HG02623 (cell line): ENCODE measurements at regions not wholly inside any gene's neighbourhood (a gene's known extent, or its start where the extent isn't known, plus 50 kb on each side); places are given as distances from the start of the nearest gene placed in this dataset.
"Not testable (repeated sequence)": the region's sequence is repeated elsewhere in the genome, so short reads cannot be mapped to it uniquely, and the experiment has no call there.

Source experiments
- ATAC-seq: cut with Tn5 transposase; IDR thresholded peaks from one replicate; pipeline ENCODE4 v1.9.1; 2021; ENCODE audit warnings: moderate library complexity; ENCODE audit not compliant: unreplicated experiment

DNA sequence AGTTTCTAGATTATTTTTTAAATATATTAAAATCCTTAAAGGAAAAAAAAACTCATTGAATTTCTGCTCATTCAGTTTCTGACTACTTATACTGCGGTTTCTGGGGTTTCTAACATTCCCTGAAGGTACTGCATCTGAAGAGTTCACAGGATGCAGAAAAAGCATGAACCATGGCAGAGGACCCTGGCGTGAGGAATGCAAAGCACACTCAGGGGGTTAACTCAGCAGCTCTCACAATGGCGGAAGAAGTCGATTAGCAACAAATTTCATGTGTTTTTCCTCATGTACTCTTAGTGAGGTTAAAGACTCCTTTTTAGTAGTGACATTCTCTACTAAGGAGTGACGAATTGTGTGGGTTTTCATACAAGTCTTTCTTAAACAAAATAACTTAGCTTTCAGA is 975.6 kb downstream of the NCAM2 start:
- no peak for ATAC-seq

DNA sequence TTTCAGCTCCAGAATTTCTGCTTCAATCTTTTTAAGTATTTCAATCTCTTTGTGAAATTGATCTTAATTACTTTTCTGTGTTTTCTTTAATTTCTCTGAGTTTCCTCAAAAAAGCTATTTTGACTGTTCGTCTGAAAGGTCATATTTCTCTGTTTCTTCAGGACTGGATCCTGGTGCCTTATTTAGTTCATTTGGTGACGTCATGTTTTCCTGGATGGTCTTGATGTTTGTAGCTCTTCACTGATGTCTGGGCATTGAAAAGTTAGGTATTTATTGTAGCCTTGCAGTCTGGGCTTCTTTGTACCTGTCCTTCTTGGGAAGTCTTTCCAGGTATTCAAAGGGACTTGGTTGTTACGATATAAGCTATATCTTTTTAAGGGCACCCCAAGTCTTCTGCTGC is 998.7 kb downstream of the NCAM2 start:
- no peak for ATAC-seq

DNA sequence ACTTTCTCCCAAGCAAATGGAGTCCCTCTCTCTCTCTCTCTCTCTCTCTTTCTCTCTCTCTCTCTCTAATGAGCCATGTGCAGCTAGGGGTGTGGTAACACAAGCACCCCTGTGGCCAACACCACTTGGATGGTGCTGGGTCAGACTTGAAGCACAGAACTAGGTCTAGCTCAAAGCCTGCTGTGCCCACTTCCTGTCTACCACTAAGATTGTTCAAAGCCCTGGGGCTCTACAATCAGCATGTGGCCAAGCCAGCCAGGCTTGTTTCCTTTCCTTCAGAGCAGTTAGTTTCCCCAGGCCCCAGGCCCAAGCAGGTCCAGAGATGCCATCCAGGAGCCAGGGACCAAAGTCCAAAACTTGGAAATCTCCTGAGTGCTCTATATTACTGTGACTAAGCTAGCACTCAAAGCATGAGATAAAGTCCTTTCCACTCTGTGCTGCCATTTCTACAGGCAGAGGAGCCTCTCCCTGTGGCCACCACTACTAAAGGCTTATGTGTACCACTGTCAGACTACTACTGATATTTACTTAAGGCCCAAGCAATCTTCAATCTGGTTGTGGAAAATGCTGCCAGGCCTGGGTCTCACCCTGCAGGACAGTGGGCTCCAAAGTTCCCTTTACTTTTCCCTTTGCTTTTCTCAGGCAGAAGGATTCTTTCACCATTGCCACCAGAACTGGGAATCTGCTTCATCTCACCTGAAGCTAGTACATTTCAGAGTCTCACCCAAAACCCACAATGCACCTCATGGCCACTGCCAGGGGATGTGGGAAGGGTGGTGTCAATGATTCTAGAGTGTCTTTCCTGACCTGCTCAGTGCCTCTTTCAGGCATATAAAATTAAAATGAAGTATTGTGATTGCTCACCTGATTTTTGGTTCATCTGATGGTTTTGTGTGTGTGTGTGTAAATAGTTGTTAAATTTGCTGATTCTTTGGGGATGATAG is 999.5 kb downstream of the NCAM2 start:
- no peak for ATAC-seq

DNA sequence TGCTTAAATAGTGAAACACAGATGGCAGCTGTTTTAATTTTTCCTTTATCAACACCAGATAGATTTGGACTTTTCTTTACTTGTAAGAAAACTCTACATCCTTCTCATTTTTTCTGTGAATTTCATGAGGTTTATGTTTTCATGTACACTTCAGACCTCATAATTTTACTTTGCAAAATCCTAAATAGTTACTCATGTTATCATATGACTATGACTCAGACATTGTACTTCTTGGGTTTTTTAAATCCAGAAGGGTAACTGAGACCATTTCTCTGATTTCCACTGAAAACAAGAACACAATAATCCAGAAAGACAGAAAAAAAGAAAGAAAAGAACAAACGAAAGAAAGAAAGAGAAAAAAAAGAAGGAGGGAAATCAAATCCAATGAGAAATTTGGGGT is 1021.6 kb downstream of the NCAM2 start:
- ATAC-seq, result no peak

DNA sequence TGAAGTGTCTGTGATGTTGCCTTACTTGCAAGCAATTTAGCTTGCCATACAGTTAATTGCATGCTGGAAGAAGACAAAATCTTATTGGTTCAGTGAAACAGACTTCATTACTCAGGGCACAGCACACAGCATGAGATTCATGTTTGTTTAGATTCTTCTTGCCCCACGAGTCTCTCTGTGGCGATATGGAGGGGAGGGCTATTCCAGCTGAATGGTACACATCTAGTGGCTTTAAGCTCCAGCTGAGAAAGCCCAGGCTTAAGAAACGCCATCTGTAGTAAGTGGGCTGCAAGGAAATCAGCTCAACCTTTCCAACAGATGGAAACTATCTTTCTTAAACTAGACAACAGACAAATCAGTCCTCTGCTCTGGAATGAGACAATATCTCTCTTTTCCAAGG is 1022.0 kb downstream of the NCAM2 start:
- no peak for ATAC-seq

DNA sequence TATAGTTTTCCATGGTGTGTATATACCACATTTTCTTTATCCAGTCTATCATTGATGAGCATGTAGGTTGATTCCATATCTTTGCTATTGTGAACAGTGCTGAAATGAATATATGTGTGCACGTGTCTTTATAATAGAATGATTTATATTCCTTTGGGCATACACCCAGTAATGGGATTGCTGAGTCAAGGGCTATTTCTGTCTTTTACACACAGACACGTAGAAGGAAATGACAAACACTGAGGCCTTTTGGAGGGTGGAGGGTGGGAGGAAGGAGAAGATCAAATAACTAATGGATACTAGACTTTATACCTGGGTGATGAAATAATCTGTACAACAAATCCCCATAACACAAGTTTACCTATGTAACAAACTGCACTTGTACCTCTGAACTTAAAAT is 1025.7 kb downstream of the NCAM2 start:
- not testable (repeated sequence) for ATAC-seq

DNA sequence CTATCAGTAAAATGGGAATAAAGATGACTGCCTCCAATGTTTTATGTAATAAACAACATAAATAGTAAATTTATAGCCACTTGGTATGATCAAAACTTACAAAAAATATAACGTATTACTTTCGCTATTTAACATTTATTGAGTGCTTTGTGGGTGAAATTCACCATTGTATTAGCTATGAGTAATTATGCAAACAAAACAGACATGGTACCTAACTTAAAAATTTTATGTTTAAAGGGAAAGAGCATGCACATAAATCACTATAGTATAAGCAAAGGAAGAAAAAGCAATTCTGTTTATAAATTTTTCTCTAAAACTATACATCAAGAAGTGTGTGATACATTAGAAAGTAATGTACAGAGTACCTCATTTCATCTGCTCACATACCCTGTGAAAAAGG is 1046.2 kb downstream of the NCAM2 start:
- ATAC-seq, result no peak

DNA sequence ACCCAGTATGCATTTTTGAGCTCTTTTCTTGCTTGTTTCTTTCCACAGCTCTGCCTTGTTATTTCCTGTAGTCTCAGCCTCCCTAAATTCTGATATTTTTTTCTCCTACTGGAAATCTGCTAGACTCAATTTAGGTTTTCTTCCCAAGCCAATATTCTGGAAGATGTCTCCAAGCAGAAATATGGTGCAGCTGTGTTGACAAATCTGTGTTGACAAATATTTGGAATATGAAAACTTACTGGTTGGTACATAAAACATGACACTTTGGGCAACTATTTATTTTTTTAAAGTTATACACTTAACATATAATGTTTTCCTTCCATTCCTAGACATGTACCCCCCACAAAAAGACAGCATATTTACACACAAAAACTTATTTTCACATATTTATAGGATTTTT is 1048.4 kb downstream of the NCAM2 start:
- ATAC-seq, result no peak

DNA sequence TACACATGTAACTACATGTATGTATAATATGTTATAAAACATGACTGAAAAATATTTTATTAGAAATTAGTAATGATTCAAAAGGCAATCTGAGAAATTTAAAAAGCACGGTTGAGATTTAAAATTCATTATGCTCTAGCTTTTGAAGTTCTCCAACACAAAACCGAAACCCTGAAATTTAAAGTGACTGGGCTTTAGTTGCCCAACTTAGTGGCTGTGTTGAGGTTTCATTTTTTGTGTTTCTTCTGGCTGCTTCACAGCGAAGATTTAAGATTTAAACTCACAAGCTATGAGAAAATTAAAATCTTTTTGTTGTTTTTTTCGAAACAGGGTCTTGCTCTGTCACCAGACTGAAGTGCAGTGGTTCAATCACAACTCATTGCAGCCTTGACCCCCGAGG is 1058.7 kb downstream of the NCAM2 start:
- ATAC-seq, result no peak

DNA sequence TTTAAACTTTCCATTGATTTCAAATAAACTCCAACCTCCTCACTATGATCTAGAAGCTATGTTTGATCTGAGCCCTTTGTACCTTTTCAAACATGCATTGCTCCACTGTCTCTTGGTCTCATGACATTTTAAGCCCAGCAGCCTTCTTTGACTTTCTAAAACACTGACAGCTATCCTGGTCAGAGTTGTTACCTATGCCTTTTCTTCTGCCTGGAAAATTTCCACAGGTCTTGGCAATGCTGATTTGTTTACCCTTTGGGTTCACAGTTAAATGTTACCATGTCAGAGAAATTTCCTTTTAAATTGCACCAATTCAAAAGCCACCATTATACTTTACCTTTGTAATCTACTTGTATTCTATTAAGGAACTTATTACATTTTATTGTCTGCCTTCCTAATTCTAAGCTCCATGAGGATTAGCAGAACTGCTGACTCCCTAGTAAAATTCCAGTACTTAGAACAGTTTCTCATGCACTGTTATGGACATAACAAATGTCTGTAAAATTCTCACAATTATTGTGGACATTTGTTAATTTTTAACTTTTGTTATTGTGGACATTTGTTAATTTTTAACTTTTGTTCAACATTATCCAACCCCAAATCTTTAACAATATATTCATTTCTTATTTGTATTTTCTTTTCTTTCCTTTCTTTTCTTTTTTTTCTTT is 1064.4 kb downstream of the NCAM2 start:
- ATAC-seq, result no peak

DNA sequence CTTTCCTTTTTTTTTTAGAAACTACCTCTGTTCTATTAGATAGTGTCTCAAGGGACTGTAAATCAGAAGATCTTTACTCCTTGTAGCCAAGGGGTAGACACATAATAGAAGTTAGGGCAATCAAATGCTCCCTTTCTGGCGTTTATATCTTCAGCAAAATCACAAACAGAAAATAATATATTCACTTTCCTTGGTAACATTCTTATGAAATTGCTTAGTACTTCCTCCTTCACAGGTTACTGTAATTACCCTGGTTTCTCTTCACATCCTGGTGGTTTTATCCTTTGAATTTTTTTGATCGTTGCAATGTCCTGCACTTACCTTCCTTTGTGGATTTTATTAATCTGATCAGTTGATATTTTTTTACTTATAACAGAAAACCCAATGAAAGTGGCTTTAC is 1064.9 kb downstream of the NCAM2 start:
- ATAC-seq, result no peak

DNA sequence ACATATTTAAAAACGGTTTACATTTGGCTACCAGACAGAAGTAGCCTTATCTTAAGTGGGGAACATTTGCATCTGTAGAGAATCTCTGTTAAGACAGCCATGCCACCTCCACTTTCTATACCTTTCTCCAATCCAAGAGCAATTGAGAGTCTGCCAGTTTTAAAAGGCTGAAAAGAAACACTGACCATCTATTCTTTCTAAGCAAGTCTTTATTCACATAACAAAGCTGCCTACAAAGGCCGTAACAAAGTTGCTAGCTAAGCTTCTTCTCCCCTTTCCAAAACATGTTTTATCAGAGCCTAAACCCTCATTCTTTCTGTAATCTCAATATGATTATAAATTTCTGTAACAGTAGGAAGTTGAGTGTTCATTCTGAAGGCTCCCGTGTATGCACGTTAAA is 1078.3 kb downstream of the NCAM2 start:
- no peak for ATAC-seq

DNA sequence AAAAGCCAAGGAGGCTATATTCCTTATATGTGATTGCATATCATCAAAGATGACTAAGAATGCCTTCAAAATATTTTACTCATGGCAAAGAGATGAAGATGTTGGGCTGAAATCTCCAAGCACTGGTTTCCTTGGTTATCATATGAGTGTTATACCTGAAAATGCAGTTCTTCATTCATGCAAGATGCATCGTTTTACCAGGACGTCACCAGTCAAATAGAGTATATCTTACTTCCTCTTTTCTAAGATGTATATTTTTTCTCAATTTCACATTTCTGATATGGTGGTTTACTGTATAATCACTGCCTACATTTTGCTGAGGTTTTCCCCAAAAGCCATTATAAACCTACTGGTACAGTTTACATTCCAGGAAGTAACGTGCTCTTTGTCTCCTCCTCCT is 1085.7 kb downstream of the NCAM2 start:
- no peak for ATAC-seq

DNA sequence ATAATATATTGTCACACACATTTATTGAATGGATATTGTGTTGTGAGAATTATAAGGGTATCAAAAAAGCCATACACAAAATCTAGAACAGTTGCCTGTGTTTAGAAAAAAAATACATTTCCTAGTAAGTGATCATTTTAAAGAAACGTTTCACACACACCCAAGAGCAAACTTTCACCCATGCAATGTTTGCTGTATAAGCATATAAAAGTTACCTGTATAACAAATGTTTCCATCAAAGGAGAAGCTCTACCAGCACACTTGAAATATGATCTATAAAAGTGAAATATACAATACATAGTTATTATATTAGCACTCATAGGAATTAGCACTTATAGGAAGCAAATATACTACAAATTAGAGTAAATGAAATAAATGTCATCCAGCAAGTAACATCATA is 1098.1 kb downstream of the NCAM2 start:
- ATAC-seq, result no peak

DNA sequence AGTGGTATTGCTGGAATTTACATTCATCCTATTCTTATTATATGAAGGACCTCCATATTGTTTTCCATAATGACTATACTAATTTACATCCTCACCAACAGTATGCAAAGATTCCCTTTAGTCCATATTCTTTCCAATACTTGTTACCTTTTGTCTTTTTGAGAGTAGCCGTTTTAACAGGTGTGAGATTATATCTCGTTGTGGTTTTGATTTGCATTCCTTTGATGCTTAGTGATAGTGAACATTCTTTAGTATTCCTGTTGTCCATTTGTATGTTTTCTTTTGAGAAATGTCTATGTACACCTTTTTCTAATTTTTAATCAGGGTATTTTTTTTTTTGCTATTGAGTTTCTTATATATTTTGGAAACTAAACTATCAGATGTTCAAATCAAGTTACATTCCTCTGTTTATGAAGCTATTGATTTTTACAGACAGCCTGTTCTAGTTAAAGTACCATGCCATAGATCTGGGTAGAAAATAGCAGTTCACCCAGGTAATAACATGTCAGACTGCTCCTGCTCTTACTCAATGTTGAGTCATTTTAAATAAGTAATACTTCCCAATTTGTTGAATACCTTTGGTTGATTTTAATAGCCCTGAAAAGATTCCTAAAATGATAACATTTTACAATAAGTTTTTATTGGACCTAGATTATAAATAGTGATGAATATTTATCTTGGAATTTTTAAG is 1108.7 kb downstream of the NCAM2 start:
- no peak for ATAC-seq

DNA sequence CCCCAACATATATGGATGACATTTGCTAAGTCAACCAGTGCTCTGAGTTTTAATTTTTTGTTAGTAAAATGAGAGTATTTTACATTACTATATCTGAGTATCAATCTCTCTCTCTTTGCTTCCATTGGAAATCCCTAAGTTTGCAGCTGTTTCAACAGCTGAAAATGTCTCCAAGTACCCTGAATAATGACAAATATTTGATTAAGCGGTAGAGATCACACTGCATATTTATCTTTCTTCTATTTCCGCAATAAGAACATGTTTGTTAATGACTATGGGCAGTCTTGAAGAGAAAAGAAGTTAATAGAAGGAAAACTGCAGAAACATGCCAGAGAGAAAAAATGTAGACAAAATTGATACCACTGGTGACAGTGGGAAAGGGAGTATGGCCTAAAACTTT is 1117.5 kb downstream of the NCAM2 start:
- ATAC-seq, result no peak

DNA sequence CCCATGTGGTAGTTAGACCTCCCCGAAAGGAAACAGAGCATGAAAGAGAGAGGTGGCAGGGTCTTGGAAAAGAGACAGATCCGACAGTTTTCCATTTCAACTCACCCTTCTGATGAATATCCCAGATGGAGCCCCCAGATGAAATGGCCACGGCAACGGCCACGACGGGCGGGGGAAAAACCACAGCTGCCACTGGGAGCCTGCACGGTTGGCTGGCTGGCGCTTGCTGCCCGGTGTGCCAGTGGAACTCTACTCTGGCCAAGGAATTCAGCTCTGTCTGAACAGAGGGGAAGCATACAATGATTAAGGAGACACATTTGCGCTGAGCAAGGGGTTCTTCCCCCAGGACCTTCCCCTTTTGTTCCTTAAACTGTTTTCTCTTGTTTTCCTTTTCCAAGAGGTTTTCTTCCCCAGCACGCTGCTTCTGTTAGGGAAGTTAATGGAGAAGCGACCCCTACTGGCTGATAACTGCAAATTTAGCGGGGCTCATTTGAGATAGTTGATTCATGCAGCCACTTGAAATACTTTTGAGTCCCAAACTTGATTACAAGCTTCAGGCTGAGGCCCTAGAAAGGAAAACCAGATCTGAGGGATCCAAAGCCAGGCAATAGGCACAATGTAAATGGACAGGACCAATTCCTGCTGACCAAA is 1122.5 kb downstream of the NCAM2 start:
- no peak for ATAC-seq

DNA sequence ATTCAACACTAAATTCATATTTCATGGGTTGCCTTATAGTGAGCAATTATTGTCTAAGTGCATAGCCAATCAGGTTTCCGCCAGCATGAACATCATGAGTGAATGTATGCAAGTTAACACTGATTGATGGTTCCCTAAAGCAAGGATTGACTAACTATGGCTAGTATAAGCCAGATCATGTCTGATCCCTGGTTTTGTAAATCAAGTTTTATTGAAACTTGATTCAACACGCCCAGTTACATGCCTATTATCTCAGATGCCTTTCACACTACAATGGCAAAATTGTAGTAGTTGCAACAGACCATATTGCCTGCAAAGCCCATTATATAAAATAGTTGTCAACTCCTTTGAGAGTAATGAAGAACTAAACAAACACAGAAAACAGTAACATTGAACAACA is 1127.4 kb downstream of the NCAM2 start:
- no peak for ATAC-seq

DNA sequence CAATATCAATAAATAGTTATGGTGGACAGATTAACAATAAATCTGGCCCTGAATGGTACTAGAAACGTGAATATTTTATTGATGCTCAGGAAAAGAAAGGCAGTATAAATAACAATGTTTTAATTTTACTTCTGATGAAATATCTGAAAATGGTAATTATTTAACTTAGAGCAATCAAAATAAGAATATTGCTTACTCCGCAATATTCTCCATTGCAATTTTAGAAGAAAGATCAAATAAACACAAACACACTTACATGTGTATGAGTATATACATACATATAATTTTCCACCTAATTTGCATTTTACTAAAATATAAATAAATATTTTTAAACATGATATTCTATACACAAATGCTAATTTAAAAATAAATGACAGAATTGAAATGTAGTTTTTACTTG is 1130.5 kb downstream of the NCAM2 start:
- no peak for ATAC-seq

DNA sequence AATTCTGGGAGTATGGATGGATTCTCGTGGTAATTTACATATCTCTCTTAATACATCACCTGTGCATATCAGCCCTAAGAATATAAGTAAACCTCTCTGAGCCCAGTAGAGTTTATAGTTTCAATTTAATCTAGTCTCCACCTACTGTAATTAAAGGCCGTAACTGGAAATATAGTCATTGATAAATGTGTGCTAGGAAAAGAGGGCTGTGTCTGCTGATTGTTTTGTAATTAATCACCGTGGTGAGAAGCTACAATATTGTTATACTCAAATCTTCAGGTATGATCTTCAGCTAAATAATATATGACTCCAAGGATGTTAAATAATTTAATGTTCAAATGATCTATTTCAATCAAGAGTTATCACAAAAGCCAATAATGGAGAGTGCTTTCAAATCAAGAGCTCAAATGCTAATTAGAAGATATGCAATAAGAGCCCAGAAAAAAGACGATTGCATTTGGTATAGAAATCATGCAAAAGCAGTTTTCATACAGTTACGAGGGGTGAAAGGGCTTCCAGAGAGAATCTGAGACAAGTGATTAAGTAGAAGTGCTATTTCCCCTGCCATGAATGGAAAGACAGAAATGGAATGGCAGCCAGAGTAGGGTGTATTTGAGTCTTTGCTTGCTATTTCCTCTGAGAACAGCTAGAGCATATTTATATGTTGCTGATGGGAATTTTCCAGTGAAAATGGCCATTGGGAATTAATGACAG is 1134.3 kb downstream of the NCAM2 start:
- no peak for ATAC-seq

DNA sequence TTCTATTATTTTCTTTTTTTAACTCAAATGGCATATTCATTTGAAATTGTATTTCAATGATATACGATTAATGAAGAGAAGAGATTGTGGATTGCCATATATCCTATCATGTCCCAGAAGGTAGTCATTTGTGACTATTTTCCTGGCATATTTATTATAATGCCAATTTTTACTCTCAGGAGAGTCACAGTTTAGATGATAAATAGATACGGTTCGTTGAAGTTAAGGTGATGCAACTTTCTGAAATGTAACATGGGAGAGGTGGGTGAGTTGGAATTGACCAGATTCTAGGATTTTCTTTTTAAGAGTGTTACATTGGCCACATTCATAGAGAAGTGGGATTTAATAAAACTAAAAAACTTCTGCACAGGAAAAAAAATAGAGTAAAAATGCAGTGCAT is 1138.5 kb downstream of the NCAM2 start:
- ATAC-seq, result no peak
